ENCODE measurements at regions not wholly inside any gene's neighbourhood (a gene's known extent, or its start where the extent isn't known, plus 50 kb on each side); places are given as distances from the start of the nearest gene placed in this dataset.

DNA sequence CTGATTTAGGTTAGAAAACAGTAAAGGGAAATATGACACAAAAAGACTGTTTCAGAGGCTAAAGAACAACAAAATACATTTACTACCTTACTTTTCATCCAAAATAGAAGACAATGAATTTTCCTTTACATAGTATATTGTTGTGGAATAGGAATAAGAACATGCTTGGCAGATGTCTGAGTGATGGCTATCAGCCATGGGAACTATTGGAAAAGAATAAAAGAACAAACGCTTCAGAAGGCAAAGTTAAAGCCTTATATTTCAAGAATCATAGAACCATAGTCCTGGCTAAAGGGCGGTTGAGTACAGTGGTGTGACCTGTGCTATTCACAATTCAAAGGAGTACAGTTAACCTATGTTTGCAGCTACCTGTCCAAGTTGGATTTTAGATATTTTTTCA lies 73.9 kb upstream of the NRXN1 start:
- TF ChIP-seq POLR2AphosphoS5 (IDR thresholded peaks at IDR 0.05; ENCODE audit: low read depth, low read length) (no peak), TAF1 (IDR thresholded peaks at IDR 0.05; ENCODE audit: borderline replicate concordance, insufficient read depth, low read length) (no peak), SIN3A (IDR thresholded peaks at IDR 0.05; ENCODE audit: borderline replicate concordance, insufficient read depth, low read length) (no peak)
- TF ChIP-seq, protein P1, sequence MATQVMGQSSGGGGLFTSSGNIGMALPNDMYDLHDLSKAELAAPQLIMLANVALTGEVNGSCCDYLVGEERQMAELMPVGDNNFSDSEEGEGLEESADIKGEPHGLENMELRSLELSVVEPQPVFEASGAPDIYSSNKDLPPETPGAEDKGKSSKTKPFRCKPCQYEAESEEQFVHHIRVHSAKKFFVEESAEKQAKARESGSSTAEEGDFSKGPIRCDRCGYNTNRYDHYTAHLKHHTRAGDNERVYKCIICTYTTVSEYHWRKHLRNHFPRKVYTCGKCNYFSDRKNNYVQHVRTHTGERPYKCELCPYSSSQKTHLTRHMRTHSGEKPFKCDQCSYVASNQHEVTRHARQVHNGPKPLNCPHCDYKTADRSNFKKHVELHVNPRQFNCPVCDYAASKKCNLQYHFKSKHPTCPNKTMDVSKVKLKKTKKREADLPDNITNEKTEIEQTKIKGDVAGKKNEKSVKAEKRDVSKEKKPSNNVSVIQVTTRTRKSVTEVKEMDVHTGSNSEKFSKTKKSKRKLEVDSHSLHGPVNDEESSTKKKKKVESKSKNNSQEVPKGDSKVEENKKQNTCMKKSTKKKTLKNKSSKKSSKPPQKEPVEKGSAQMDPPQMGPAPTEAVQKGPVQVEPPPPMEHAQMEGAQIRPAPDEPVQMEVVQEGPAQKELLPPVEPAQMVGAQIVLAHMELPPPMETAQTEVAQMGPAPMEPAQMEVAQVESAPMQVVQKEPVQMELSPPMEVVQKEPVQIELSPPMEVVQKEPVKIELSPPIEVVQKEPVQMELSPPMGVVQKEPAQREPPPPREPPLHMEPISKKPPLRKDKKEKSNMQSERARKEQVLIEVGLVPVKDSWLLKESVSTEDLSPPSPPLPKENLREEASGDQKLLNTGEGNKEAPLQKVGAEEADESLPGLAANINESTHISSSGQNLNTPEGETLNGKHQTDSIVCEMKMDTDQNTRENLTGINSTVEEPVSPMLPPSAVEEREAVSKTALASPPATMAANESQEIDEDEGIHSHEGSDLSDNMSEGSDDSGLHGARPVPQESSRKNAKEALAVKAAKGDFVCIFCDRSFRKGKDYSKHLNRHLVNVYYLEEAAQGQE (IDR thresholded peaks at IDR 0.05; ENCODE audit: insufficient read depth in 1 of 2, low read depth in 2 of 2, low read length in 2 of 2), result no peak

Data from PFSK-1 (cell line).